KMS-11 (cell line): ENCODE measurements at regions not wholly inside any gene's neighbourhood (a gene's known extent, or its start where the extent isn't known, plus 50 kb on each side); places are given as distances from the start of the nearest gene placed in this dataset.

Experiments
- H2AFZ ChIP-seq: fragments of 200-600 bp; sonication (generic); 2 replicates; pipeline ENCODE4 v1.6.1; 2016; ENCODE audit warnings: antibody characterized with exemption, mixed run types, low read depth
- H3K27ac ChIP-seq: fragments of 200-600 bp; sonication (generic); 2 replicates; pipeline ENCODE4 v1.6.1; 2016; ENCODE audit warnings: mild to moderate bottlenecking, mixed run types
- H3K27me3 ChIP-seq: fragments of 200-600 bp; sonication (generic); 2 replicates; pipeline ENCODE4 v1.6.1; 2017; ENCODE audit warnings: mild to moderate bottlenecking, low read depth, mixed run types, moderate library complexity; ENCODE audit not compliant: insufficient read depth
- H3K36me3 ChIP-seq: fragments of 200-600 bp; sonication (generic); 2 replicates; pipeline ENCODE4 v1.6.1; 2017; ENCODE audit warnings: mild to moderate bottlenecking, mixed run types; ENCODE audit not compliant: insufficient read depth
- H3K4me1 ChIP-seq: fragments of 200-600 bp; sonication (generic); 2 replicates; pipeline ENCODE4 v1.6.1; 2016; ENCODE audit warnings: mild to moderate bottlenecking, low read depth, mixed run types; ENCODE audit not compliant: poor library complexity, severe bottlenecking
- H3K4me2 ChIP-seq: fragments of 200-600 bp; sonication (generic); 2 replicates; pipeline ENCODE4 v1.7.0; 2016; ENCODE audit warnings: mild to moderate bottlenecking, mixed run types
- H3K4me3 ChIP-seq: fragments of 200-600 bp; sonication (generic); IDR thresholded peaks from 2 replicates; pipeline ENCODE4 v1.6.1; 2017; ENCODE audit warnings: low read depth, low read length, mixed read lengths; ENCODE audit not compliant: insufficient read depth
- H3K79me2 ChIP-seq: fragments of 200-600 bp; sonication (generic); 2 replicates; pipeline ENCODE4 v1.6.1; 2016; ENCODE audit warnings: low read depth, mixed run types; ENCODE audit not compliant: insufficient read depth
- H3K9ac ChIP-seq: fragments of 200-600 bp; sonication (generic); 2 replicates; pipeline ENCODE4 v1.6.1; 2016; ENCODE audit warnings: mild to moderate bottlenecking, mixed run types
- H4K20me1 ChIP-seq: fragments of 200-600 bp; sonication (generic); 2 replicates; pipeline ENCODE4 v1.6.1; 2016; ENCODE audit warnings: mild to moderate bottlenecking, mixed run types; ENCODE audit not compliant: insufficient read depth
- TF ChIP-seq, protein P1 (sequence below): fragments of 200-600 bp; sonication (generic); conservative IDR thresholded peaks from 2 replicates; pipeline ENCODE4 v1.6.1; 2017; ENCODE audit warnings: low read depth, mild to moderate bottlenecking, antibody characterized with exemption, low read length, moderate library complexity, mixed read lengths

DNA sequence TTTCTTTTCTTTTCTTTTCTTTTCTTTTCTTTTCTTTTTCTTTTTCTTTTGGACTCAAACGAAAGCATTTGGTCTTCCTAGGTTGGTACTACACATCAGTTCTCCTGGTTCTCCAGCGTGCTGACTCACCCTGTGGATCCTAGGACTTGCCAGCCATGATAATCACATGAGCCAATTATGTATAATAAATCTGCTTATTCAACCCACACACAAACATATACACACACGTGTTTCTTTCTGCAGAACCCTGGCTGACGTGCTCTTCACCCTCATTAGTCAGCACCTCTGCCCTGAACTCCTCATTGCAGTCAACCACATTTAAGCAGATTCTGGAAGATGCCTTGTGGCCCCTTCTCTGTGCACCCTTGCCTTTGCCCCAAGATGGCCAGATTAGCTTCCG is 162.4 kb upstream of the MYT1L start:
- H3K9ac ChIP-seq: no peak overlapping the region
- no peak overlapping the region for H3K4me3 ChIP-seq
- no peak overlapping the region for H3K4me2 ChIP-seq
- no peaks in the 10 kb centered on the region for H3K4me1 ChIP-seq
- no peaks in the 10 kb centered on the region for H3K36me3 ChIP-seq
- H4K20me1 ChIP-seq: no peaks in the 10 kb centered on the region
- TF ChIP-seq, protein P1, sequence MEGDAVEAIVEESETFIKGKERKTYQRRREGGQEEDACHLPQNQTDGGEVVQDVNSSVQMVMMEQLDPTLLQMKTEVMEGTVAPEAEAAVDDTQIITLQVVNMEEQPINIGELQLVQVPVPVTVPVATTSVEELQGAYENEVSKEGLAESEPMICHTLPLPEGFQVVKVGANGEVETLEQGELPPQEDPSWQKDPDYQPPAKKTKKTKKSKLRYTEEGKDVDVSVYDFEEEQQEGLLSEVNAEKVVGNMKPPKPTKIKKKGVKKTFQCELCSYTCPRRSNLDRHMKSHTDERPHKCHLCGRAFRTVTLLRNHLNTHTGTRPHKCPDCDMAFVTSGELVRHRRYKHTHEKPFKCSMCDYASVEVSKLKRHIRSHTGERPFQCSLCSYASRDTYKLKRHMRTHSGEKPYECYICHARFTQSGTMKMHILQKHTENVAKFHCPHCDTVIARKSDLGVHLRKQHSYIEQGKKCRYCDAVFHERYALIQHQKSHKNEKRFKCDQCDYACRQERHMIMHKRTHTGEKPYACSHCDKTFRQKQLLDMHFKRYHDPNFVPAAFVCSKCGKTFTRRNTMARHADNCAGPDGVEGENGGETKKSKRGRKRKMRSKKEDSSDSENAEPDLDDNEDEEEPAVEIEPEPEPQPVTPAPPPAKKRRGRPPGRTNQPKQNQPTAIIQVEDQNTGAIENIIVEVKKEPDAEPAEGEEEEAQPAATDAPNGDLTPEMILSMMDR: no peak
- no peak overlapping the region for H2AFZ ChIP-seq
- no peak overlapping the region for H3K27ac ChIP-seq
- H3K27me3 ChIP-seq: no peaks in the 10 kb centered on the region
- H3K79me2 ChIP-seq: no peaks in the 10 kb centered on the region

DNA sequence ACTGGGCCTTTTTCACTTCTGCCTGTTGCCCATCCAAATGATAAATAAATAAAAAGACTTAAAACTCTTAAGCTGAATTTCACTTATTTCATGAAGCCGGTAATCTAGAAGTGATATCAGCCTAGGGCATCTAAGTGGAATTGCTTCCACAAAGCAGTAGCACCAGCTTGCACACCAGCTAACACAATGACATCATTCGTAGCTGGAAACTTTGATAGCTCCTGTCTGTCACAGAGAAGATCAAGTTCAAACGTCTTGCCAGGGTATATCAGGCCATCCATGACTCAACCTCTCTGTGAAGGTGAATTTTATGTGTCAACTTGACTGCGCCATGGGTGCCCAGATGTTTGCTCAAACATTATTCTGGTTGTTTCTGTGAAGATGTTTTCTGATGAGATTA is 161.7 kb upstream of the MYT1L start:
- H3K79me2 ChIP-seq: no peaks in the 10 kb centered on the region
- TF ChIP-seq, protein P1: no peak
- H3K9ac ChIP-seq: no peak overlapping the region
- no peaks in the 10 kb centered on the region for H3K4me1 ChIP-seq
- no peak overlapping the region for H3K4me3 ChIP-seq
- H3K4me2 ChIP-seq: no peak overlapping the region
- H3K27ac ChIP-seq: no peak overlapping the region
- no peaks in the 10 kb centered on the region for H3K27me3 ChIP-seq
- H2AFZ ChIP-seq: no peak overlapping the region
- H3K36me3 ChIP-seq: no peaks in the 10 kb centered on the region
- no peaks in the 10 kb centered on the region for H4K20me1 ChIP-seq

DNA sequence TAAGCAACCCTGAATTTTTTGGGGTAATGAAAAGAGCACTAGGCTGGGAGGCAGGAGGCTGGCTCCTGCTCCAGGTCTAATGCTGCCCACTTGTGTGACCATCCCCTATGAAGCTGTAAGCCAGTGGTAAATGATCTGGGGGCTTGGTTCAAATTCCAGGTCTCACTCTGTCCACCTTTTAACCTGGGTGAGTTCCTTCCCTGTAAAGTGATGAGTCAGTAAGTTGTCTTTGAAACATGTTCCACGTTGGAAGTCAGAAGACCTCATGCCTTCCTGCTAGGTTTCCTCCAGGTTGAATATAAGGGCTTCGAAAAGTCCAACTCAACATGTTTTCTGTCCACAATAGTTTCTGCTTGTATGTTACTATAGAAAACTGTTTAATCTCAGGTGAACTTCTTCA is 160.9 kb upstream of the MYT1L start:
- Histone ChIP-seq H3K27ac (no peak overlapping the region), H3K36me3 (no peaks in the 10 kb centered on the region), H3K79me2 (no peaks in the 10 kb centered on the region), H3K4me1 (no peaks in the 10 kb centered on the region), H3K9ac (no peak overlapping the region), H3K4me2 (no peak overlapping the region), H2AFZ (no peak overlapping the region), H3K27me3 (no peaks in the 10 kb centered on the region), H4K20me1 (no peaks in the 10 kb centered on the region), H3K4me3 (no peak overlapping the region)
- TF ChIP-seq, protein P1: no peak

DNA sequence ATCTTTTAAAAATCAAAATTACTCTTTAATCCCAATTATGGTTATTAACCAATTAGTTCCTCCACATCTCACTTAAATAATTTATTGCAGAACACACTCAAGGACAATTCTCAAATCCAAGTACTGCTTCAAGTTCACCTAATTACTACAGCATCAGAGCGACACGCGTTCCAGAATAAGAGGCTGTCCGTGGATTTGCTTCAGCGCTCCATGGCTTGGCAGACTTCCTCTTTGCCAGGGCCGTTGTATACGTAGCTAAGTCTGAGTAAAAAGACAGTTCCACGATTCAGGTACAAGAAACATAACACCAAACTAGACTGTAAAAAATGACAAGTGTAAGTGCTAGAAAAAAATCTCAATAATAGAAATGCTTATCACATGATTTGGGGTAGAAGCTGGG is 153.2 kb upstream of the MYT1L start:
- no peak overlapping the region for H3K27ac ChIP-seq
- H3K4me3 ChIP-seq: no peak overlapping the region
- H3K36me3 ChIP-seq: no peaks in the 10 kb centered on the region
- no peaks in the 10 kb centered on the region for H3K79me2 ChIP-seq
- H2AFZ ChIP-seq: no peak overlapping the region
- no peaks in the 10 kb centered on the region for H4K20me1 ChIP-seq
- H3K27me3 ChIP-seq: no peaks in the 10 kb centered on the region
- TF ChIP-seq, protein P1: no peak
- H3K9ac ChIP-seq: no peak overlapping the region
- no peak overlapping the region for H3K4me2 ChIP-seq
- H3K4me1 ChIP-seq: no peaks in the 10 kb centered on the region

DNA sequence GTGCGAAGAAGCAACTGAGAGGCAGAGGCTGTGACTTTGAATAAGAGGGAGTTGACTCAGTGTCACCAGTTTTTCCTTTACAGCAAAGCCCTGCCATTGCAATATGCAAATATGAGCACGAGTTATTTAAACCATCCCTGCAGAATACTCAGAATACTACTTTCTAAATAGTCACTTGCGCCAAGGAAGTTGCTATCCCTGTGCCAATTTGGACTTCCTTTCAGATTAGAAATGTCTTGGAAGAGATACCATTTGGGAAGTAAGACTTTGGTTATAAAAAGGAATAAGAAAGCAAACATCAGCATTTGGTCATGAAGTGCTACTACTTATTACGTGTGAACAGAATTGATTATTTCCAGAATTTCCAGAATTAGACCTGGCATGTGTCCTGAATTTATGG is 151.8 kb upstream of the MYT1L start:
- H2AFZ ChIP-seq: no peak overlapping the region

More for the DNA sequence above, 151.8 kb upstream of the MYT1L start:
- Histone ChIP-seq H3K4me3 (no peak overlapping the region), H3K4me1 (no peaks in the 10 kb centered on the region), H3K79me2 (no peaks in the 10 kb centered on the region), H3K9ac (no peak overlapping the region), H3K36me3 (no peaks in the 10 kb centered on the region), H3K4me2 (no peak overlapping the region), H4K20me1 (no peaks in the 10 kb centered on the region), H3K27me3 (no peaks in the 10 kb centered on the region), H3K27ac (no peak overlapping the region)
- TF ChIP-seq, protein P1: no peak
